ENCODE measurements at regions not wholly inside any gene's neighbourhood (a gene's known extent, or its start where the extent isn't known, plus 50 kb on each side); places are given as distances from the start of the nearest gene placed in this dataset.

GRCh38 chr5:88483964-88484672 is 215.5 kb upstream of the TMEM161B start:
- no peak for DNase-seq

DNA sequence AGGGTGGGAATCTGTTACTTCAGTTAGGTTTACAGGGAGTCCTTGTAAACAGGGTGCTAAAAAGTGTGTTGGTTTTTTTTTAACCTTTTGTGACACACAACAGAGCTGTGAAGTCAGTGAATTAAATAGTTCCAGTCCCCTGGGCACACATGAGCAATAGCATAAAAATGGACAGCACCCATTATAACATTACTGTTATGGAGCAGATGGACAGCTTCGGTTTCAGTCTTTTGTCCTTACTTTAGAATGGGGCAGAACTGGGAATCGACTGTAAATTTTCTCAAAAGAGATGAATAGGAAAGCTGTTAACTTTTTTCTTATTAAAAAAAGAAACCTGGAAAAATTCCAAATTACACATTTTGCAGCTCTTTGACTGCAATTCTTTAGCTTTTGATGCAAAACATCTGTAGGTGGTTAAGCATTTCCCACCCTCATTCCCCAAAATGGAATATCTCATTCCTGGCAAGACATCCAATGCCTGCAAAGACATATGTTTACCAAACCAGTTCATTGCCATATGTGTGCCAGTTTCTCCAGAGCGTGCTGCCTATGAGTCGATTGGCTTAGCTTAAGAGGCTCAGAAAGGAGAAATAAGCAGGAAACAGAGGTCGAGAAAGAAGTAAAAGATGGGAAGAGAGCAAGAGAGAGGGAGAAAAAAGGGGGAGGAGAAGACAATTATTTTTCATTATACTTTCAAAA is 212.3 kb upstream of the TMEM161B start:
- DNase-seq = no peak

GRCh38 chr5:88480245-88480644 is 211.6 kb upstream of the TMEM161B start:
- DNase-seq = no peak

DNA sequence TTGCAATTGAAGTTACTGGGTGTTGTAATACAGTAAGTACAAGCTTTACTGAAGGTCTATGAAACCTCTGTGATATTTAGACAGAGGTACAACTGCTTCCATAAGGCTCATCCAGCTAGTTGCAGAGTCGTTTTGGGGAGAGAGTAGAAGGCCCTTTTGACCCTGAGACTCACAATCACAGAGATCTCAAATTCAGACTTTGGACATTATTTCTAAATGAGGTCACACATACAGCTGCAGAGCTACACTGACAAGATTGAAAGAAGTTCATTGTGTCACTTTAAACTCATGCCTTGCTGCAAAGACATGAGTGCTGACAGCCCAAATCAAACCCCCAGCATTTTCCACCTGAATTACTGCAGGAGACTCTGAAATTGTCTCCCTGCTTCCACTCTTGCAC is 205.9 kb upstream of the TMEM161B start:
- DNase-seq = no peak

- no peak for DNase-seq
These were observed 202.1 kb upstream of the TMEM161B start for GRCh38 chr5:88470745-88471144.

DNA sequence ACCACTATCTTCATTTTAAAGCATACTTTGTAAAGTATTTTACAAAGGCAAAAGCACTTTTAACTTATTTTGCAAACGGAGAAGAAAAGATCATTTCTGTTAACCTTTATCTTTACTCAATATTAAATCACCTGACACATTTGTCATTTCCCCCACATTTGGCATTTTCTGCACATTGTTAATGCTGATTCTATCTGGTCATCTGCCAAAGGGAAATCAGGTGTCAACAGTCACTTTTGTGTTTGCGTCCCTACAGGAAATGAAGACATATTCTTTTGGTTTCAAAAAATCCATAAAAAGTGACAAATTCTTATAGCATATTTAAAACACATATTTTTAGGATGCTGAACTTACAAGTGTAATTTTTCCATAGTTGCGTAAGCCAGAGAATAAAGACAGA is 191.3 kb upstream of the TMEM161B start:
- no peak for DNase-seq

DNA sequence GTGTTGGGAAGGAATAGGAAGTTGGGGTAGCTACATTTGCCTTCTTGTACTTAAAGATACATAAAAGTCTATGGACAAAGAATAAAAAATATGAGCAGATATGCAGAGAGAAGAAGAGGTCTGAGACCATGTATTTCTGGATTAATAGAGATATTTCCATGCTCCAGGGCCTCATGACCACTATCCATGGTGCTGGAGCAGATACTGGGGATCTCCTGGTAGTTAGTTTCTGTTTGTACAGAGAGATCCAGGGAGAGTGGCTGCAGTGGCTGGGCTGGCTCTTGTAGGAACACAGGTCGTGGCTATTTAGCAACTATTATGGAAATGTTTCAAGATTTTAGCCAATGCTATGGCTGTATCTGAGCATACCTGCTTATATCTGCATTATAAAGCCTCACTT is 184.2 kb upstream of the TMEM161B start:
- no peak for DNase-seq

DNA sequence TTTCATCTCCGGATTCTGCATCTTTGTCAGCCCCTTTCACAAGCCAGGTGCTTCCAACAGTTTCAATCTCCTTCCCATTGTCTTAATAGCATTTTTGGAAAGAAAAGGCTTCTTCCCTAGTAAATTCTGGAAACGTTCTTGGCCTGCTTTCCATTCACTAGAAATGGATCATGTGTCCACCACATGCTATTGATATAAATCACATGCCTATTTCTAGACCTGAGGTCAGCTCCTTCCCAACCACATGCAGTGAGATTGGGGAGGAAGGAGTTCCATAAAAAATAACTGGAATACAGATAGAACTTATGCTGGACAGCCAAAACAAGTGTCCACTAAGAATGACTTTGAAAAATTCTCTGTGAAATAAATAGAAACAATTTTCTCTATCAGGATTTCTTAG is 181.6 kb upstream of the TMEM161B start:
- DNase-seq = no peak

GRCh38 chr5:88438006-88438405 is 169.4 kb upstream of the TMEM161B start:
- no peak for DNase-seq

DNA sequence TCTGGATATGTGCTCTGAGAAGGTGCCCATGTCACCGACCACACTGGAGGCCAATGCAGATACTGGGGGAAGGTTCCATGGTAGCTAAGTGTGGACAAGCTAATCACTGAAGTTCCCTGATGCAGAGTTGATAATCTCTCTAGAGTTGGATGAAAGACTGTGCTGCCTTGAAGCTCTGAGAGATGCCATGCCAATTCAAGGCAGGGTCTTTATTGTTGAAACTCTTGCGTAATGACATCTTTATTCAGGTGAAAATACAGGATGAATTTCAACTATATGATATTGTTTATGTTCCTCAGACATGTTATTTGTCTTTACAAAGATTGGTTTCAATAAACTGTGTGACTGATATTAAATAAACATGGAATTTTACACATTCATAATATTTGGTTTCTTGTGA is 167.6 kb upstream of the TMEM161B start:
- DNase-seq = no peak

GRCh38 chr5:88428633-88429032 is 160.0 kb upstream of the TMEM161B start:
- DNase-seq = no peak

GRCh38 chr5:88426441-88426840 is 157.8 kb upstream of the TMEM161B start:
- DNase-seq = no peak

DNA sequence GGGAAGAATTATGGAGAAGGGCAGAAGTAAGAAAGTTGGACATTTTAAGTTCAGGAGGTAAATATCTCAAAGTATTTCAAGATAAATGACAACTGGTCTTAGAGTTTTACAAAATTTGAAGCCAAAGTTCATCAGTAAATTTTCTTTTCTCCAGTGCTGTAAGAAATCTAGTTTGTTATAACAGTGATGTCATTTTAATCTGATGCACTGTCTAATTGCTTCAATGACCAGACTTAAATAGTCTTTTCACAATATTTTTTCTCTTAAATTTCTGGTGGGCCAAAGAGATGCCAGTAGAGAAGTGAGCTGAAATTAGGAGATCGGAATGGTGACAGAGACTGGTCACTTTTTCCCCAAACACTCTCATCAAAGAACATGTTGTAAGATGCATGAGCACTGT is 156.5 kb upstream of the TMEM161B start:
- no peak for DNase-seq

GRCh38 chr5:88419931-88420330 is 151.3 kb upstream of the TMEM161B start:
- DNase-seq = no peak

- DNase-seq = no peak
These were observed 138.7 kb upstream of the TMEM161B start for GRCh38 chr5:88407341-88407740.

DNA sequence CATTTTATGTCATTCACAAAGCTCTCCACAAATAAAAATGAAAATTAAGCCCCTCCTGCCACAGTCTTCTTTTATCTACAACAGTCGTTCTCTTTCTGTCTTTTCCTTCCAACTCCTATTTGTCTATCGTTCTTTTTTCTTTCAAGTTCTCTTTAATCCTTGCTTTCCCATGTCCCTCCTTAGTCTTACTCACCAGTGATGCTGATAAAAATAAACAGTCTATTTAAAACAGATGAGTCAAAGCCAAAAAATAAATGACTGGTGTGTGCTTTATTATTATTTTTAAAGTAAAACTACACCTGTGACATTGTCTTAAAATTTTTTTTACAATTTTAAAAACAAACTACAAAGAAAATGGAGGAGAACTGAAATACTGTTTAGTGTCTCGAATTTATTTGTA is 137.1 kb upstream of the TMEM161B start:
- no peak for DNase-seq

DNA sequence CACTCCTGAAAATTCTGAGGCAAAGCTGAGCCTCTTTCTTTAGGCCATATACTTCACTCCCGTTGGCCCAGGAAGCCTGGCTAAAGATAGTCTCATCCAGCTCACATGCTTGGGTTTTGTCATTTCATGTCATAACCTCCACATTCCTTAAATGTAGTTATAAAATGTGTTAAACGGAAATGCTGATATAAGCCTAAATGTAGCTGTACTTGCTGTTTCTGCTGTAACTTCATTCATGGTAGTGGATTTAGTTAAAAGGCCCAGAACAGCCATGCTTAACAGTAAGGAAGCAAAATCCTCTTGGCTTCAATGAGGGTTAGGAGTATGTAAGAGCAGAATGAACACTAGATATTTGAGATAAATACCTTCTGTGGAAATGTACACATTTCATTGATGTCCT is 135.8 kb upstream of the TMEM161B start:
- DNase-seq = no peak

- DNase-seq = no peak
These were observed 133.0 kb upstream of the TMEM161B start for GRCh38 chr5:88401686-88402085.

- DNase-seq = no peak
These were observed 132.6 kb upstream of the TMEM161B start for GRCh38 chr5:88401228-88401627.

DNA sequence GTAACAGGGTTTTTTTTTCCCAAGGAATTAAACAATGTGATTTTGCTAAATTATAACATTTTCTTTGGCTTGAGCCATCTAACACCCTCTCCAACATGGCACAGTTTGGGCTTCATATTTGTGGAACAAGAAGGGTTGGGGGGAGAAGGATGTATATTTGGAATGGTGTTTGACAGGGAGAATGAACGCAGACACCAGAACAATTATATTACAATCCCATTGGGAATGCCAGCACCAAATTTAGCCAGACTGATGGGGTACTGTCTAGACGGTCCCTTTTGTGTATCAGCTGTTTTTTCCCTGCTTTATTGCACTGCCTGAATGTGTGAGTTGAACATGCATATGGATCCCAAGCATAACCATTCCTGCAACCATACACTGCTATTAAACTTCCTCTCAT is 130.9 kb upstream of the TMEM161B start:
- no peak for DNase-seq

- no peak for DNase-seq
These were observed 129.7 kb upstream of the TMEM161B start for GRCh38 chr5:88398316-88398715.

GRCh38 chr5:88396751-88397281 is 128.2 kb upstream of the TMEM161B start:
- no peak for DNase-seq

- no peak for DNase-seq
These were observed 127.4 kb upstream of the TMEM161B start for GRCh38 chr5:88396000-88396535.

- DNase-seq = no peak
These were observed 126.6 kb upstream of the TMEM161B start for GRCh38 chr5:88395264-88395663.
